HT1080 (cell line): ENCODE measurements at regions not wholly inside any gene's neighbourhood (a gene's known extent, or its start where the extent isn't known, plus 50 kb on each side); places are given as distances from the start of the nearest gene placed in this dataset.
"Not testable (repeated sequence)": the region's sequence is repeated elsewhere in the genome, so short reads cannot be mapped to it uniquely, and the experiment has no call there.

Experiments
- DNase-seq: peaks from one replicate; pipeline ENCODE4 v3.0.0-alpha.2; 2015; ENCODE audit warnings: low read depth

DNA sequence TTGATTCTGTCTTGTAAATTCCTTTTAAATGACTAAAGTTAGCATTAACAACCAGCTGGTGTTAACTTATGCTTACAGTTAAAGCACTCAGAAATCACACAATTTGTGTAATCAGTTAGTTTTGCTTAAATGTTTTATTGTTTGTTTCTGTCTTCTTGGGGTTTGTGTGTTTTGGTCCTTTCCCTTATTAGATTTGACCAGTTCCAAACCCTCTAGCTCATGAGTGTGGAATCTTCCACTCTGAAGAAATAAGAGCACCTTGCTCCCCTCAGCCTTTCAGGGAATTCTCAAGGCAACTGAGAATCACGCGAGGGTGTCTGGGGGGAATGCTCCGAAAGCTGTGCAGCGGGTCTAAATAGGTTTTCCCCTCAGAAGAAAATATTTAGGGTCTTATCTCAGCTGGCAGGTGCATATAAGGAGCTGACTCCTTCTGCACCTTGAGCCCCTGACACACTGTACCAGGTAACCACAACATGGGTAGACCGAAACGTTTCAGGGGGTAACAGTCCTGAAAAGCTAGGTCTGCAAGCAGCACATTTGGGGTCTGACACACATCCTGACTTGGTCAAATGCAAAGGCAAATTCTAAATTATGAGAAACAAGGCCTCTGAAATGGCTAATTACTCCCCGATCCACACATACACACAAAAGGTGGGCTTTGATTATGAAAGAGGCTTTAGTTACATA lies 188.1 kb upstream of the ETV3 start:
- DNase-seq = no peak

DNA sequence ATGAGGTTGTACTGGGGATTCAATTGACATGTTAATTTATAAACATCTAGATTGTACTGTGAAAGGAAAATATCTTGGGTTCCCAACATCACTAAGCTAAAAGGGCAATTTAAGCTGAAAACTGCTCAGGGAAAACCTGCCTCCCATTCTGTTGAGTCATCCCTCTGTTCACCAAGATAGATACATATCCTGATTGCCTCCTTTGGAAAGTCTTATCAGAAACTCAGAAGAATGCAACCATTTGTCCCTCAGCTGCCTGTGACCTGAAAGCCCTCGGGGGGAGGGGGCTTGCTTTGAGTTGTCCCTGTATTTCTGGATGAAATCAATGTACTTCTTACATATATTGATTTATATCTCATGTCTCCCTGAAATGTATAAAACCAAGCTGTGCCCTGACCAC lies 187.0 kb upstream of the ETV3 start:
- DNase-seq = no peak

DNA sequence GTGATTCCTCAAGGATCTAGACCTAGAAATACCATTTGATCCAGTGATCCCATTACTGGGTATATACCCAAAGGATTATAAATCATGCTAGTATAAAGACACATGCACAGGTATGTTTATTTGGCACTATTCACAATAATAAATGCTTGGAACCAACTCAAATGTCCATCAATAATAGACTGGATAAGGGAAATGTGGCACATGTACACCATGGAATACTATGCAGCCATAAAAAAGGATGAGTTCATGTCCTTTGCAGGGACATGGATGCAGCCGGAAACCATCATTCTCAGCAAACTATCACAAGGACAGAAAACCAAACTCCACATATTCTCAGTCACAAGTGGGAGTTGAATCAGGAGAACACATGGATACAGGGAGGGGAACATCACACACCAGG lies 183.8 kb upstream of the ETV3 start:
- not testable (repeated sequence) for DNase-seq

DNA sequence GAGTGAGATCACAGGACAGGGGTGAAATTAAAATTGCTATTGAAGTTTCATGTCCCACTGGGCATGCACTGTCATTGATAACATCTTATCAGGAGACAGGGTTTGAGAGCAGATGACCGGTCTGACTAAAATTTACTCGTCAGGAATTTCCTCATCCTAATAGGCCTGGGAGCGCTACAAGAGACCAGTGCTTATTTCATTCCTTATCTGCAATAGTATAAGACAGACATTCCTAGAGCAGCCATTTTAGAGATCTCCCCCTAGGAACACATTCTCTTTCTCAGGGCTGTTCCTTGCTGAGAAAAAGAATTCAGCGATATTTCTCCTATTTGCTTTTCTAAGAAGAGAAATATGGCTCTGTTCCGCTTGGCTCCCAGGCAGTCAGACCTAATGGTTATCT lies 181.4 kb upstream of the ETV3 start:
- DNase-seq = no peak

DNA sequence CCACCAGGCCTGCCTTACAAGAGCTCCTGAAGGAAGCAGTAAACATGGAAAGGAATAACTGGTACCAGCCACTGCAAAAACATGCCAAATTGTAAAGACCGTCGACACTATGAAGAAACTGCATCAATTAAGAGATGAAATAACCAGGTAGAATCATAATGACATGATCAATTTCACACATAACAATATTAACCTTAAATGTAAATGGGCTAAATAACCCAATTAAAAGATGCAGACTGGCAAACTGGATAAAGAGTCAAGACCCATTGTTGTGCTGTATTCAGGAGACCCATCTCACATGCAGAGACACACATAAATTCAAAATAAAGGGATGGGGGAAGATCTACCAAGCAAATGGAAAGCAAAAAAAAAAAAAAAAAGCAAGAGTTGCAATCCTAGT lies 179.0 kb upstream of the ETV3 start:
- not testable (repeated sequence) for DNase-seq

DNA sequence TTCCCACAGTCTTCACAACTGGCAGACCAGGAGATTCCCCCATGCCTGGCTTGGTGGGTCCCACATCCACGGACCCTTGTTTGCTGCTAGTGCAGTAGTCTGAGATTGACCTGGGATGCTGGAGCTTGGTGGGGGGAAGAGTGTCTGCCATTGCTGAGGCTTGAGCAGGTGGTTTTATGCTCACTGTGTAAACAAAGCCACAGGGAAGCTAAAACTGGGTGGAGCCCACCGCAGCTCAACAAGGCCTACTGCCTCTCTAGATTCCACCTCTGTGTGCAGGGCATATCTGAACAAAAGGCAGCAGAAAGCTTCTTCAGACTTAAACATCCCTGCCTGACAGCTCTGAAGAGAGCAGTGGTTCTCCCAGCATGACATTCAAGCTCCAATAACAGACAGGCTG lies 177.3 kb upstream of the ETV3 start:
- DNase-seq = no peak

DNA sequence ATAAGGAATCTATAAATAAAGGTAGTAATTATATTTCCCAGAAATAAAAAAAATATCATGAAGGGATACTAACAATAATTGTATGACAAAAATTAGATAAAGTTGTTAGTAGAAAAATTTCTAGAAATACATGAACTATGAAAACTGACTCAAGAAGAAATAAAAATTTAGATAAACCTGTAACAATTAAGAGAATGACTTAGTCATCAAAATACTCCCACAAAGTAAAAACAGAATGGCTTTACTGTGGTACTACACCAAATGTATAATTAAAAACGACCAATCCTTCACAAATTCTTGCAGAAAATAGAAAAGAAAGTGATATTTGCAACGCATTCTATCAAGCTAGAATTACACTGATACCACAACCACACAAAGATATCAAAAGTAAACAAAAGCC lies 176.2 kb upstream of the ETV3 start:
- DNase-seq = no peak

DNA sequence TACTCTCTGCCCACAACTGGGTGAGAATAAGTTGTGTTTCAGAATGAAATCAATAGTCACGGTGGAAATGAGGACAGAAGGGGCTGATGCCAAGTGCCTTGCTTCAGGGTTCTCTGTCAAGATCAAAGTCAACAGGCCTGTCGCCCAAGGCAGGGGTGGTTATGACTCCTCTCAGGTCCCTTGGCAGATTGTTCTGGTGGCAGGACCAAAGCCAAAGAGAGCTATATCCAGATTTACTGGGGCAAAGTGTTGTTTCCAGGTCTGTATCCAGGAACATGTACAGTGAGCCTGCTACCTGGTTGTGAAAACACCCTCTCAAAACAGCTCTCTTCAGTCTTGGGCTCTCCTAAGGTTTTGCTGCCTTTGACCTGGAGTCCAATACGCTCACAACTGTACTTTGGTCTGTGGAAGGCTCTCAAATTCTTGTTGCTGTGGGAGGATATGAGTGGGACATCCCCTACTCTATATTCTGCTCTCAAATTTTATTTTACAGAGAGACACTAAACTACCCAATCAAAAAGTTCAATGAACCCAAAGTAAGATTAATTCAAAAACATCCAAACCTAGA lies 175.1 kb upstream of the ETV3 start:
- DNase-seq = no peak

DNA sequence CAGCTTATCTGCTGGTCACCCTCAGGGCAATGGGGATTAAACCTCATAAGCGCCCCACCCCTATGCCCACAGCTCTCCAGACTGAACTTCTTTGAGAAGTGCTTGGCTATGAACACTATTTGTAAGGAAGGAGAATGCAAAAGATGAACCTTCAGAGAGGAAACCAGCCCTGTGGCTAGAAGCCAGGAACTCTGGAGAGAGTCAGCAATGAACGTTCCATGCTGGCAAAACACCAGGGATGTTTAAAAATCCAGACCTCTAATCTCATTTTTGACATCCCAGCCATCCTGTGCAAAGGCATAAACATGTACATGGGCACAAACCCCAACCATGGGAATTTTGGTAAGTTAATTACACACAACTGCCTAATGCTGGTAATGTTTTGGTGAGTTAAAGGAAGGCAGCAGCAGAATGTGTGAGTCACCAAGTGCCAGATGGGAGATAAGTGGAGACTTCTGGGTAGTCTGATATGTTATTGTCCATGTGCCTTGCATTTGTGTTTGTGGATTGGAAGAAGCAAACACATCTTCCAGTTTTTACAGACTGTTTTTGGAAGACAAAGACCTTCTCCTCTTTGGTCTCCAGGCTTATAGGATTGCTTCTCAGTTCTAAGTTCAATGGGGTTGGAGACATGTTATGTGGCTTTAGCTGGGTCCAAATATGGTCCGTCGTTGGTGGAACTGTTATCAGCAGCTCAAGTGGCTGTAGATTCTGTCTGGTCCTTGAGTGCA lies 174.1 kb upstream of the ETV3 start:
- DNase-seq = no peak

DNA sequence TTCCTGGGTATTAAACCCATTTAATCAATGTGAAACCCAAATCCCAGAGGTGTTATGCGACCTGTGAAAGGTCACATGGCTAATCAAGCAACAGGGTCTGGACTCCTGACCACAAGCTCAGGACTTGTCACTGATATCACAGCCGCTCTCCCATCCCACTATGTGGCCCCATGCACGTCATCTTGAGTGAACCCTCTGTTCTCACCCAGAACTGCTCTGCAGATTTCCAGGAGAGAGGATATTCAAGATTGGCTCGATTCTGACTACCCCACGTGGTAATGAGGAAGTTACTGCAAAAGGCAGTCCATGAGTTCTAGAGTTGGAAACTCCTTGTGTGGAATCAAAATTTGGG lies 173.5 kb upstream of the ETV3 start:
- DNase-seq = no peak

DNA sequence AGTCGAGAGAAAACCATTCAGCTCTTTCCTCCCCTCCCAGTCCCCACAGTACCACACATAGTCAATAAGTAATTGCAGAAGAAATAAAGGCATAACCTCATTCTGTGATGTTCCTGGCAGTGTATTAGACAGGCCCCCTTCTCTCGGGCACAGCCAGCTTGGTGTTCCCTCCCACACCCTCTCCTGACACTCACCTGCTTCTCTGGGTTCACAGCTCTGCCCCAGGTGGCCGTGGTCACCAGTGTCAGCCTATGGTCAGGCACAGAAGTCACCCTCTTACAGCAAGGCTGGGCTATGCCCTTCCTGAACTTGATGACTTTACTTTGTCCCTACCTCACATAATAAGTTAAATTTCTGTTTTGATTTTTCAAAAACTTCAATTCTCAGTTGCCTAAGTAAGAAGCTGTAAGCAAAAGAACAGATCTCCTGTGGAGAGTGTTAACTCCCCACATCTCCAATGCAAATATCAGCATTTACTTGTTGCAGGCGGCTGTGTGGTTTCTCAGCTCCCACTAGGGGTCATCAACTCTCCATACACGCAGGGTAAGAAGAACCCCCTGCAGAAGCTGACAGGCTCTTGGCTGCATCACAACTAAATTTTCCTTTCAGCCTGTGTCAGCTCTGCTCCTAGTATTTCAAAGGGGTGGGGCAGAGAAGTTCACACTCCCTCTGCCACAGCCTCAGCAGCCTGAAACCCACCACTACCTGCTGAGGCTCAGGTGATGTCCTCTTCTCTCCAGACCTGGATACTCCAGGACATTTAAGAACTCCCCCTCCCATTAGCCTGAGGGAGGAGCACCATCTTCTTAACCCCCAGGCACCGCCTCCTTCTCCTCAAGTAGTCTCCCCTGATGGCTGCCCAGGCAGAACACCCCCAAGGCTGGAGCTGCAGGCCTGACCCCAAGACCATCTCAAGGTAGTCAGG lies 172.9 kb upstream of the ETV3 start:
- DNase-seq = peak; percentile 16

DNA sequence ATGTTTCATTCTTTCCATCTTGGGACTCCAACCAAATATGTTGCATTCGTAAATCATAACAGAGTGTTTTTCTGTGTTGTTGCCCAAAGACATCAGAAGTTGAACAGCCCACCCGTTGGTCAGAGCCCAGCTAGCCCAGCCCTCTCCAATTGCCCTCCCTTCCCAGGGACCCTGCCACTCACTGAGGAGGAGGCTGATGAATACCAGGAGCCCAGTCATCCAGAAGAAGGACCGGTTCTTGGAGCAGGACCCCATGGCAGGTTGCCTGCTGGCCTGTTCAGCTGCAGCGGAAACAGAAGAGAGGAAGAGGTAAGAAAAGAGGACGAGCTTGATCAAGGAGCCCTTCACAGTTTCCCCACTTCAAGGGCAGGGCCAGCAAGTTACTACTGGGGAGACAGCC lies 172.2 kb upstream of the ETV3 start:
- no peak for DNase-seq

DNA sequence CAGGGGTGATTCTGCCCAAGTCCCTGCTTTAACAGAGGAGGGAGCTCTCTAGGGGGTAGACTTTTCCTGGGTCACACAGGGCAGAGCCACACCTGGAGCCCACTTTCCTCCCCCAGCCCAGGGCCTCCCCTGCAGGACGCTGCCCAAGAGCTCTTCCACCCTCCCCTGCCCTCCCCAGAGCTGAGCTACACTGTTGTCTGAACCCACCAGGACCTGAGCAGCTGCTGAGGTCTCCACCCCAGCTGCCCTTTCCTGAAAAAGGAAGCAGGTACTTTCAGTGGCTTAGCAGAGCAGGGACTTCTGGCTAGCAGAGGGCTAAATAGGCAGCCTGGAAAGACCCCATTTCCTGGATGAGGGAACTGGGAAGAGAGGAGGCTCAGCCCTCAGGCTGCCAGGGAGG lies 169.3 kb upstream of the ETV3 start:
- no peak for DNase-seq

DNA sequence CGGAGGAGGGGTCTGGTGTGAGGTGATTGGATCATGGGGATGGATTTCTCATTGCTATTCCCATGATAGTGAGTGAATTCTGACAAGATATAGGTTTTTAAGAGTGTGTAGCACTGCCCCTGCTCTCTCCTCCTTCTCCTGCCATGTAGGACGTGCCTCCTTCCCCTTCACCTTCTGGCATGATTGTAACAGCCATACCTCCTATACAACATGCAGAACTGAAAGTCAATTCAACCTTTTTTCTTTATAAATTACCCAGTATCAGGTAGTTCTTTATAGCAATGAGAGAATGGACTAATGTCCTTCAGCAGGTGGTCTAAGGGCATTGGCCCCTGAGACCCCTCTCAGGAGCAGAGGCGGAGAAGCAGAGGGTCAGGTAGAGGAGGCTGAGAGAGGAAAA lies 168.7 kb upstream of the ETV3 start:
- no peak for DNase-seq

DNA sequence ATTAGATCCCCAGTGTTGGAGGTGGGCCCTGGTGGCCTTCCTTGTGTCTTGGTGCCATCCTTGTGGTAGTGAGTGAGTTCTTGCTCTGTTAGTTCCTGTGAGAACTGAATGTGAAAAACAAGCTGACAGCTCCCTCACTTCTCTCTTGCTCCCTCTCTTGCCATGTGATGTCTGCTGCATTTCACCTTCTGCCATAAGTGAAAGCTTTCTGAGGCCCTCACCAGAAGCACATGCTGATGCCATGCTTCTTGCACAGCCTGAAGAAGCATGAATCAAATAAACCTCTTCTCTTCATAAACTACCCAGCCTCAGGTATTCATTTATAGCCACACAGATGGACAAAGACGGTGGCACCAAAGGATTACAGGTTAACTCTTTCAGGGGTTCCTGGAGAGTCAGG lies 166.1 kb upstream of the ETV3 start:
- no peak for DNase-seq

DNA sequence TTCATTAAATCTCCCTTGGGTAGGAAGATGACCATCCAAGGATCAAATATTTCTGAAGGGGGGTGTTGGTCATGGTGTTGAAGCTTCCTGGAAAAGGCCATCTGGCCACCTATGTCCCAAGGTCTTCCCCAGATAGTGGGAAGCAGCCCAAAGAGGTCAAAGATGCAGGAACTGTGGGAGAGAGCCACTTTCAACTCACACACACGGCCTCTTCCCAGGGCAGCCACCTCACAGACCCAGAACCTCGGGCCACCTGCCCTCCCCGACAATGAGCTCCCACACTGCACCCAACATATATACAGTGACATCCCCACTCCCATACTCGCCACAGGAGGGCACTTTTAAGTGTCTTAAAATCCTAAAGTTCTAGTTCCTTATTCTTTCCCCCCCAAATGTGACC lies 164.5 kb upstream of the ETV3 start:
- no peak for DNase-seq

DNA sequence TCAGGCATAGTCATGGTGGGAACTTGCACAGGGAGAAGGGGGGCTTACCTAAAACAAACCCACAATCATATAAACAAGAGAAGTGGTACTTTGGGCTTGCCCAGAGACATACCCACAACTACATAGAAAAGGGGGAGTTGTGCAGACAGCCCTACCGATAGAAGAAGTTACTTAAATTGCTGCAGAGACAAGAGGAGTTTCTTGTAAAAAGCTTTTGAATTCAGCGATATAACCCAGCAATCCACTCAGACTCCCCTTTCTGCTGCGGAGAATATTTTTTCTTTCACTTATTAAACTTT lies 164.0 kb upstream of the ETV3 start:
- no peak for DNase-seq

DNA sequence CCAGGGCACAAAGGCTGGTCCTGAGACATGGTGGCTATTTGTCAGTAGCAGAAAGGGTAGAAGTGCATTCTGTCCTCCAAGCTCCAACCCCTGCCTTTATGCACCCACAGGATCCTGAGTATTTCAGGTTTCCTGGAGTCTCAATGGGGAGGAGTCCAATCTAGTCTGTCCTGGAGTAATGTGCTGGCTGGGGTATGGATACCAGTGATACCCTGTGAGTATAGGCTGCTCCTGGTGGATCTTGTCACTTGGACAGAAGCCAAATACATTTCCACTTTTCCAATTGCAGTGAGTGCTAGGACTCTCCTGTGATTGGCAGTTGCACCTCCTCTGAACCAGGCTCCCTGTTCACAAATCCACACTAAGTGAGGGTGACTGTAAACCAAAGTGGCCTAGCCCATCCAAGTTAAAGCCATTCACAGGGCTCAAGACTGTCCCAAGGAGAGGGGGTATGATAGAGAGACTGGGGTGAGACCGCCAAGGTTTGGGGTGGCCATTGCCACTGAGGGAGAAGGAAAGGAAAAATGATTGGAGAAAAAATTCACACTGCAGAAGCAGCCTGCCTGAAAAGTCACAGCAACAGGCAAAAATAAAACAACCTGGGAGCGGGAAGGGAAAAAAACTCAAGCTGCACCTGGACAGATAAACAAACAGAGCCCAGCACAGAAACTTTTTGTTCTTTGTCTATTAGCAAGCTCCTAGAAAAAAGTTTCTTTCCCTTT lies 163.4 kb upstream of the ETV3 start:
- DNase-seq = no peak

DNA sequence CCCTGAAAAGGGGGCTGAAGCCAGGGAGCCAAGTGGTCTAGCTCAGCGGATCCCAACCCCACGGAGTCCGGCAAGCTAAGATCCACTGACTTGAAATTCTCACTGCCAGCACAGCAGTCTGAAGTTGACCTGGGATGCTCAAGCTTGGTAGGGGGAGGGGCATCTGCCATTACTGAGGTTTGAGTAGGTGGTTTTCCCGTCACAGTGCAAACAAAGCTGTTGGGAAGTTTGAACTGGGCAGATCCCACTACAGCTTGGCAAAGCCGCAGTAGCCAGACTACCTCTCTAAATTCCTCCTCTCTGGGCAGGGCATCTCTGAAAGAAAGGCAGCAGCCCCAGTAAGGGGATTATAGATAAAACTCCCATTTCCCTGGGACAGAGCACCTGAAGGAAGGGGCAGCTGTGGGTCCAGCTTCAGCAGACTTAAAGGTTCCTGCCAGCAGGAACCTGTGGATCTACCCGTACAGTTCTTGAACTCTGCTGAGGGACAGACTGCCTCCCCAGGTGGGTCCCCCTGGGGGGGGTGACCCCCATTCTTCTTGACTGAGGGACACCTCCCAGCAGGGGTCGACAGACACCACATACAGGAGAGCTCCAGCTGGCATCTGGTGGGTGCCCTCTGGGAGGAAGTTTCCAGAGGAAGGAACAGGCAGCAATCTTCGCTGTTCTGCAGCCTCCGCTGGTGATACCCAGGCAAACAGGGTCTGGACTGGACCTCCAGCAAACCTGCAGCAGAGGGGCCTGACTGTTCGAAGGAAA lies 156.4 kb upstream of the ETV3 start:
- DNase-seq = not testable (repeated sequence)

DNA sequence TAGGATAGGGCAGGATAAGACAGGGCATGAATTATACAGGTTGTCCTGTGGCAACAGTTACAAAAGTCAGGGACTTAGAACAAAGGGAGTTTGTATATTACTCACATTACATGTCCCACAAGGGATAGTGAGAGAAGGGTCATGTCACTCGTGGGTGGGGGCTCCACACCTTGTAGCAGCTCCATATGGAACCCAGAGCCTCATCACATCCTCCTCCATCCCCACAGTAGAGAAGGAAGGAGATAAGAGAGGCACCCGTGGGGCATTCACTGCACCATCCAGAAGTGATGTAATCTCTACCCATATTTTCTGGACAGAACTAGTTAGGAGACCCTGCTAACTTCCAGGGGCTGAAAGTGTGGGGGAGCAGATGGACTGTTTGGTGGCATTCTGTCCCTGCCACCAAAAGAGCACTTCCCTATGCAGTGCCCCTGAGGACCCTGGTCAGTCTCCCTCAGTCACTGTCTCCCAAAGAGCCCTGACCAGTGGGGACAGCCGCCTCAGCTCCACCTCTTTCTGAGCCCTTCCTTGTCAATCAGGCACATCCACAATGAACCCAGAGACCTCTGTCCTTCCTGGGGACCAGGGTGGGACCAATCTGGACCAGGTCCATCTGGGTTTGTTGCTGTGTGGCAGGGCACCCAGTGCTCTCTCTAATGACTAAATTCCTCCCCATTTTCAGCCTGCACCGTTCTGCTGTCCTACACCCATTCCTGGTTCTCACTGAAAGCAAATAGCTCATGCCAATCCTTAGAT lies 154.8 kb upstream of the ETV3 start:
- DNase-seq = no peak
